H54 (cell line): ENCODE measurements at regions not wholly inside any gene's neighbourhood (a gene's known extent, or its start where the extent isn't known, plus 50 kb on each side); places are given as distances from the start of the nearest gene placed in this dataset.
"Not testable (repeated sequence)": the region's sequence is repeated elsewhere in the genome, so short reads cannot be mapped to it uniquely, and the experiment has no call there.

Experiments
- DNase-seq: peaks from one replicate; pipeline ENCODE4 v3.0.0; 2011; ENCODE audit warnings: low spot score, mixed read lengths; ENCODE audit not compliant: insufficient read length
- FAIRE-seq: peaks from 3 replicates; lab custom pipeline; 2011; peaks lifted over from hg19 to GRCh38; lab: Jason Lieb, UNC
- POLR2A ChIP-seq: IDR thresholded peaks from 2 replicates; pipeline ENCODE4 v1.6.1; 2011; ENCODE audit warnings: low read depth, mild to moderate bottlenecking, low read length

DNA sequence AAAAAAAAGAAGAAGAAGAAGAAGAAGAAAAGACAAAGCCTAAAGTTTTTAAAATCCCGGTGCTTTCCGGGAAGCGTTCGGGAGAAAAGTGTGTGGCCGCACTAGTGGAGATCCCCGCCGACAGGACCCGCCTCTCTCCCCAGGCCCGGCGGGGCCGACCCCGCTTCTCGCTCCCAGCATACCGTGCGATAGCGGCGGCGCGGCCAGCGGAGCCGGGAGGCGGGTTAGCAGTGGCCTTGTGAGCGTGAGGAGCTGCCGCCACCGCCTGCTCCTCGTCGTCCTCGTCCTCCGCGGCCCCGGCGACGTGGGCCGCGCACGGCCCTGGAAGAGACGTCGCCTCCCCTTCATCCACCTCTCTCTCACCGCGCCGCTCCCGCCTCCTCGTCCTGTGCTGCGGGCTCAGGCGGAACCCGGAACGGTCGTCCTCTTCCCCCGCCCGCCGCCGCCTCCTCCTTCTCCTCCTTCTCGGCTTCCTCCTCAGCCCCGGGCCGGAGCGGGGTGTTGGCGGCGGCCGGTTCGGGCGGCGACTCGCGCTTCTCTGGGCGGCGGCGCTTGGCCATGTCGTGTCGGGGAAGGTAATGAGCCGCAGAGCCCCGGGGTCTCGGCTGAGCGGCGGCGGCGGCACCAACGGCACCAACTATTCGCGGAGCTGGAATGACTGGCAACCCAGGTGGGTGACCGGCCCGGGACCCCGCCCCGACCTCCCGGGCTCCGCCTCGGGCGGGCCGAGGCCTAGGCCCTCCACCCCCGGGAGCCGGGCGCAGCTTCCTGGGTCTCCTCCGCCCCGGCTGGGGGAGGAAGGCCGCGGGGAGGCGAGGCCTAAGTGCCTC lies 62.6 kb upstream of the CDR2 start:
- peak; percentile 61 for TF ChIP-seq POLR2A
- peak; percentile 43 for FAIRE-seq
- peak; percentile 47 for DNase-seq

DNA sequence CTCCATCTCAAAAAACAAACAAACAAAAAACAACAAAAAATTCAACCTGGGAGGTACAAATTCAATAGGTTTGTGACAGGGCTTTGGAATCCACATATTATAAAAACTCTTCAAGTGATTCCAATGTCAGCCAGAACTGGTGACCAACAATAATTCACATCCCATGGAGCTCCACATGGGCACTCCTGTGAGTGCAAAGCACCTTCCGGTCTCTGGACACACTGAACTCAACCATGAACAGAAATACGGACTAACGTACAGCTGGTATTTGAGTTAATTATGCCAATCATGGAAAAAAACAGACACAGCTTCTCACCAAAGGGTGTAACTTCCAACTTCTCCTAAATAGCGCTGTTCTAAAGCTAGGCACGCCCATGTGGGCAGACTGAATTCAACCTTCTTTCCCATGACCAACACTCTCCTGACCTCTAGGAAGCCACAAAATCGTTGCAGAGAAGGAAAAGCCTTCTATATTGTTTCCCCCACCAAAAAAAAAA lies 62.0 kb upstream of the CDR2 start:
- FAIRE-seq: not testable (repeated sequence)

DNA sequence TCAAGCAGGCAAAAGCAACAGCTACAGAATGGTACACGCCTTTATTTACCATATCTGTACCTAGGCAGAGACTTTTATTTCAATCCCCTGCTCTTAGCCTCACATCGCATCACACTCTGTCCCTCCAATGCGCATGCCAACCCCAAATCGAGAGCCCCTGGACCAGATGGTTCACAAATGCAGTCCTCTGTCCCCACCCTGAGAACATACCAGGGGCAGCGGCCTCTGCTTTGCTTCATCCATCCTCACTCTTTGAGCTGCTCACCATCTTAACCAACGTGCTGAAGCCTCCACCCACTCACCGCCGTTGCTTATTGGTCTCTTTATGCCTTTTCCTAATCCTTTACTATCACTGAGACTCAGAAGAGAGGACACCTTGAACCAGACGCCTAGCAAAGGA lies 56.9 kb upstream of the CDR2 start:
- FAIRE-seq, DNase-seq: not testable (repeated sequence)

More for the DNA sequence above, 62.0 kb upstream of the CDR2 start:
- not testable (repeated sequence) for DNase-seq

DNA sequence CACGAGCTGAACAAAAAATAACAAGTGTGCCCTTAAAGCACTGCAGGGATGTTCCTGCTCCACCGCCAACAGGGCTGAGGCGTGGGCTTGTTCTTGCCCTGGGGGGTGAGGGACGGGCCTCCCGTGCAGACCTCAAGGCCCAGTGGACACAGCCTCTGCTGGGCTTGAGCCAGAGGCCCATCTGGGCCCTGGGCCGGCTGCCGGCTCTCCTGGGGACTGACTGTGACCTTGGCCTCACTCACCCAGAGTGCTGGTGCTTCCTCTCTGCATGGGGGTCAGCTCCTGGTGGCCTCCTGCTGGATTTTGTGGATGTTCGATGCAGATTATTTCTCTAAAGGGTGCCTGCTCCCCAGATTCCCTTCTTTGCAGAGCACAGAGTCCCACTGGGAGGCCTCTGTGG lies 54.2 kb upstream of the CDR2 start:
- no peak for FAIRE-seq
- TF ChIP-seq POLR2A: no peak

DNA sequence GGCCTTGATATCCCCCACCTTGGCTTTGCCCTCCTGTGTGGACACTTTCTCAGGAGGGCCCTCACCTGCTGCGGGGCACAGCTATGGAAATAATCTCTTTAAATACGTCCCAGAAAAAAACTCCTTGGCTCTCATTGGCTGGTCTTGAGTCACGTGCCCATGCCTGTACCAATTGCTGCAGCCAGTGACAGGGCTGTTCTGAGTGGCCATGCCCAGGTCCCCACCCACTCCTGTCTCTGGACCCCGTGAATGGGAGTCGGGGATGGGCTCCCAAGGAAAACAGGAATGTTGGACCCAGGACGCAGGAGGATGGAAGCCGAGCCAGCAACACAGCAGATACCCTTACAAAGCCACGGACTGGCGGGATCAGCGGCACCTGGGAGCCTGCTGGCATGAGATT lies 53.1 kb upstream of the CDR2 start:
- FAIRE-seq: no peak
- no peak for TF ChIP-seq POLR2A
- DNase-seq: no peak

More for the DNA sequence above, 54.2 kb upstream of the CDR2 start:
- no peak for DNase-seq

DNA sequence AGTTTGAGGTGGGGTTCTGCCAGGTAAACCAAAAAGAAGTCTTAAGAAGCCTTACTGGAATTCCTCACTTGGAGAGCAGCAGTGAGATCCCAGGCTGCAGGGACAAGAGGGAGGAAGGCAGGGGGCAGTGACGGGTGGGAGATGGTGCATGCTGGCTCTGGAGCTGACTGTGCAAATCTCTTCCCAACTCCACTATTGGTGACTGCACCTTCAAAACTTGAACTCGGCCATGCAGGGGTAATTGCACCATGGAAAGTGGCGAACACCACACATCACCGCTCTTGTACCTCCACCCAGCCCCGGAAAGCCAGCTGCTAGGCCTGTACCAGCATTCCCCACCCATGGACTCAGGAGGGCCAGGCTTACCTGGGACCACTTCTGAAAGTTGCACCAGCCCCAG lies 51.4 kb upstream of the CDR2 start:
- no peak for TF ChIP-seq POLR2A
- FAIRE-seq (no peak), DNase-seq (no peak)

DNA sequence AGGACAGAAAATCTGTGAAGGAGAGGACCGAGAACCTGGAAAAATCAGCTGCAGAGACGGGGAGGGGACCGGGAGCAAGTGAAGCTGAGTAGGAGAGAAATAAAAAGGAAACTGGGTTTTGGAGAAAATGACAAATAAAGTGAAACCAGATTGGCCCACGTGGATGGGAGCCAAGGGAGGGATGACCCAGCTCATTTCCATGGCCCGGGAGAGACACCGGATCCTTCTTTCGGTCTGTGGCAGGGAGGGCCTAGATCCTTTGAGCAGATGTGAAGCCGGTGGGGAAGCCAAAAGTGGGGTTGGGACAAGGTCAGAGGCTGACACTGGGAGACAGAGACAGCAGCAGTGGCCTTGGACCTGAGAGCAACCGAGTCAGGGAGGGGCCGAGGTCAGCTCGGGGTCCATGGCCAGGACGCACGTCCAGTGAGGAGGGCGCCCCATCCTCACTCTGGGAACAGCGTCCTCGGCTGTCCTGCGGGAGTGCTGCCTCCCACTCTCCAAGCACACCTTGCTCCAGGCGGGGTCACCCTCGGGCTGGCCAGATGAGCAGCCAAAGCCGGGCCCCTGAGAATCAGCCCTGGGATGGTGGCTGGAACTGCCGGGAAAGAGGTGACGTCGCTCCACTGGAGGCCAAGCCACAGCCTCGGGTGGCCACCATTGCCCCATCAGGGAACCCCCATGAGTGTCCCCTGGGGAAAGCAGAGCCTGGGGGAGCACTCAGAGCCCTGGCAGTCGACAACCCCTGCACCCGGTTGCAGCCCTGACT lies 50.8 kb upstream of the CDR2 start:
- no peak for TF ChIP-seq POLR2A
- DNase-seq: no peak
- FAIRE-seq: no peak

DNA sequence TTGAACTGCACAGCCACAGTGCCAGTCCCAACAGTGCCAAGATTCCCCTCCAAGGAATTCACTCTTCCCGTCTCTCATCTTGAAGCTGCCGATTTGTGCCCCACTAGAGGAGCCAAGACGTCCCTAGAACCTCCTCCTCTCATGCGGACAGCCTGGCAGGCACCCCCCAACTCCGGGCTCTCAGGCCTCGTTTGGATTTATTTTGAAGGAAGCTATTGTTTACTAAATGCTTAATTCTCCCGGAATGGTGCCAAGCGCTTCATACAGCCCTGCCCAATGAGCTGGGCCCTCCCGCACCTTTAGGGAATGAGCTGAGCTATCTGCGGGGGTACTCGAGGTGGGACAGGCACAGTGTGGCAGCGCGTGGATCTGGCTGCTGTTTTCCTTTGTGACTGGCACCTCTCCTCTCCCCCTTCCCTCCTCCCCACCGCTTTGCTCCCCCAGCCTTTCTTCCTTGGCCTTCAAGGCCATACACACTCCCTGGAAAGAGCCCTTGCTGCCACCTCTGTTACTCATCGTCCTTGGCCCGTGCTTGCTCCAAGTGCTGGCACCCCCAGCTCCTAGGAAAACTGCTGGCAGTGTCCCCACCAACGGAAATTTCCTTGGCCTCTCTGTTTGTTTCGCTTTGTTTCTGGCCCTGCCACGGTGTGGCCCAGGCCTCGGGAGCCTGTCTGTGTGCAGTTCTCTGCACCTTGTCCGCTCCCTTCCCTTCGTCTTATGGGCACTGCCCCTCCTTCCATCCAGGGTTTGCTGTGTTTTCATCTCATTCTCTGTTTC lies 49.9 kb upstream of the CDR2 start:
- no peak for TF ChIP-seq POLR2A
- FAIRE-seq: no peak
- DNase-seq: no peak
